Right lobe of liver (tissue), 6 donors: ENCODE measurements at regions not wholly inside any gene's neighbourhood (a gene's known extent, or its start where the extent isn't known, plus 50 kb on each side); places are given as distances from the start of the nearest gene placed in this dataset.

ENCODE experiments used
- ATAC-seq, 4 donors: fragments of 200-7000 bp; cut with Tn5 transposase; one replicate each; pipeline ENCODE4 v1.9.1; 2020; ENCODE audit warnings: mild to moderate bottlenecking in 4 of 4, moderate library complexity in 4 of 4
- DNase-seq, 3 donors: peaks; one replicate each; pipeline ENCODE4 v3.0.0-alpha.2; 2020
- H3K27ac ChIP-seq, 3 donors: fragments of 200-600 bp; one replicate each; pipeline ENCODE4 v1.8.0; 2022
- H3K27me3 ChIP-seq, 2 donors: fragments of 200-600 bp; one replicate each; pipeline ENCODE4 v1.8.0; 2022
- H3K36me3 ChIP-seq, 4 donors: fragments of 200-600 bp; sonication (generic) in 1 of 4; one replicate each; pipeline versions ENCODE4 v1.5.1 to v1.8.0; 2017 to 2022; ENCODE audit warnings: control low read depth in 1 of 4
- H3K4me1 ChIP-seq, 4 donors: fragments of 200-600 bp; sonication (generic) in 1 of 4; one replicate each; pipeline versions ENCODE4 v1.5.1 to v1.8.0; 2017 to 2022; ENCODE audit warnings: control low read depth in 1 of 4
- H3K4me3 ChIP-seq, 3 donors: fragments of 200-600 bp; one replicate each; pipeline ENCODE4 v1.8.0; 2022
- H3K9me3 ChIP-seq, 4 donors: fragments of 200-600 bp; sonication (generic) in 1 of 4; one replicate each; pipeline versions ENCODE4 v1.5.1 to v1.8.0; 2017 to 2022; ENCODE audit warnings: control low read depth in 1 of 4
- CTCF ChIP-seq, 4 donors: fragments of 200-600 bp in 3 of 4; fragments of 450-650 bp in 1 of 4; IDR thresholded peaks; one replicate each; pipeline versions ENCODE4 v1.5.1 to v1.8.0; 2016 to 2022; ENCODE audit warnings: antibody characterized with exemption in 4 of 4, mild to moderate bottlenecking in 2 of 4
- POLR2A ChIP-seq: fragments of 450-650 bp; IDR thresholded peaks from one replicate; pipeline ENCODE4 v1.6.1; 2017; ENCODE audit warnings: antibody characterized with exemption, mild to moderate bottlenecking
- WGBS: methylation state at CpG from one replicate; pipeline ENCODE4 v1.1.6; 2018; ENCODE audit warnings: low coverage, low lambda C conversion rate; ENCODE audit not compliant: insufficient coverage; ENCODE audit errors: missing lambda C conversion rate; 5-methylcytosine and 5-hydroxymethylcytosine counted together
- intact Hi-C, 2 donors: fragments of 100-400 bp; cut with DNase I; formaldehyde crosslinking; loops; one replicate each; pipeline versions ENCODE4 v1.11.2 to v1.14.1; 2022
- donor health status: DM: no; HTN: yes; CAD: no.
- donor health status: DM: no; HTN: no; CAD: no.
- donor health status: DM: no; HTN: no; CAD: no.
- donor health status: DM: no; HTN: yes; CAD: no.
- donor health status: DM: no; HTN: yes; CAD: no.

- no peaks in the 10 kb centered on the region for H3K36me3 ChIP-seq
- H3K27ac ChIP-seq = no peak overlapping the region
- no peak for TF ChIP-seq POLR2A
- ATAC-seq = no peak
- no peak overlapping the region for H3K4me3 ChIP-seq
- peaks cover 0 to 10% (median 4%) of the 10 kb centered on the region in 4 donors for H3K4me1 ChIP-seq
- DNase-seq = no peak
- WGBS = 44% methylated on average over 1 of the region's 1 CpG
- no peaks in the 10 kb centered on the region for H3K27me3 ChIP-seq
- no peaks in the 10 kb centered on the region for H3K9me3 ChIP-seq
- intact Hi-C loops = no loop called here
Observed at GRCh38 chr4:114373508-114373907, 225.1 kb upstream of the UGT8 start.

- Histone ChIP-seq H3K4me1 (no peaks in the 10 kb centered on the region), H3K36me3 (no peaks in the 10 kb centered on the region), H3K27ac (no peak overlapping the region), H3K4me3 (no peak overlapping the region), H3K9me3 (no peaks in the 10 kb centered on the region), H3K27me3 (no peaks in the 10 kb centered on the region)
- ATAC-seq = peak in 1 of 4 donors; percentile 49
- intact Hi-C loops = no loop called here
- no peak for DNase-seq
- 45% methylated on average over 4 of the region's 4 CpGs for WGBS
- peak in 3 of 4 donors; percentile 38 to 48 (median 44) for TF ChIP-seq CTCF (IDR thresholded peaks at IDR 0.05)
- TF ChIP-seq POLR2A = no peak
Observed at GRCh38 chr4:114378305-114378903, 220.2 kb upstream of the UGT8 start.

GRCh38 chr4:114383067-114383466, 215.5 kb upstream of the UGT8 start:
- no peak overlapping the region for H3K27ac ChIP-seq
- H3K36me3 ChIP-seq = no peaks in the 10 kb centered on the region
- no peaks in the 10 kb centered on the region for H3K9me3 ChIP-seq
- ATAC-seq (no peak), DNase-seq (no peak)
- intact Hi-C loops = no loop called here
- TF ChIP-seq CTCF (IDR thresholded peaks at IDR 0.05) (no peak), POLR2A (no peak)
- WGBS = no CpG with 5 or more reads among the region's 4 CpGs
- no peak overlapping the region for H3K4me3 ChIP-seq
- H3K4me1 ChIP-seq = no peaks in the 10 kb centered on the region
- no peaks in the 10 kb centered on the region for H3K27me3 ChIP-seq

- WGBS = 31% methylated on average over 1 of the region's 1 CpG
- H3K27ac ChIP-seq = no peak overlapping the region
- H3K4me3 ChIP-seq = no peak overlapping the region
- ATAC-seq = no peak
- no peaks in the 10 kb centered on the region for H3K4me1 ChIP-seq
- TF ChIP-seq POLR2A (no peak), CTCF (IDR thresholded peaks at IDR 0.05) (no peak)
- H3K9me3 ChIP-seq = no peaks in the 10 kb centered on the region
- H3K27me3 ChIP-seq = no peaks in the 10 kb centered on the region
- no peaks in the 10 kb centered on the region for H3K36me3 ChIP-seq
- DNase-seq = no peak
- intact Hi-C loops = no loop called here
Observed at GRCh38 chr4:114383721-114384120, 214.9 kb upstream of the UGT8 start.

- H3K9me3 ChIP-seq = no peaks in the 10 kb centered on the region
- no peaks in the 10 kb centered on the region for H3K27me3 ChIP-seq
- ATAC-seq = peak in 1 of 4 donors; percentile 45
- H3K27ac ChIP-seq = no peak overlapping the region
- H3K36me3 ChIP-seq = no peaks in the 10 kb centered on the region
- 3% methylated on average over 4 of the region's 4 CpGs for WGBS
- intact Hi-C loops = no loop called here
- peak; percentile 28 to 47 (median 45) for TF ChIP-seq CTCF (IDR thresholded peaks at IDR 0.05)
- no peak for TF ChIP-seq POLR2A
- H3K4me1 ChIP-seq = no peaks in the 10 kb centered on the region
- no peak overlapping the region for H3K4me3 ChIP-seq
- no peak for DNase-seq
Observed at GRCh38 chr4:114384629-114385028, 214.0 kb upstream of the UGT8 start.
